ENCODE measurements at regions not wholly inside any gene's neighbourhood (a gene's known extent, or its start where the extent isn't known, plus 50 kb on each side); places are given as distances from the start of the nearest gene placed in this dataset.
"Not testable (repeated sequence)": the region's sequence is repeated elsewhere in the genome, so short reads cannot be mapped to it uniquely, and the experiment has no call there.

DNA sequence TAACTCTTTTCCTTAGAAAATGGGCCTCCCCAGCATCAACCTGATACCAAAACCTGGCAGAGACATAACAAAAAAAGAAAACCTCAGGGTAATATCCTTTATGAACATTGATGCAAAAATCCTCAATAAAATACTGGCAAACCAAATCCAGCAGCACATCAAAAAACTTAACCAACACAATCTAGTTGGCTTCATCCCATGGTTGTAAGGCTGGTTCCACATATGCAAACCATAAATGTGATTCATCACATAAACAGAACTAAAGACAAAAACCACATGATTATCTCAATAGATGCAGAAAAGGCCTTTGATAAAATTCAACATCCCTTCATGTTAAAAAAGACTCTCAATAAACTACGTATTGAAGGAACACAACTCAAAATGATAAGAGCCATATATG, 68.5 kb downstream of the SNTN start:
- CTCF ChIA-PET (ENCODE audit: low intra/inter-chr PET ratio, low total read pairs); H3K9me3 ChIP-seq (ENCODE audit: low read length); BruUV-seq (replicated peaks); ATAC-seq; H2AFZ ChIP-seq (ENCODE audit: low read length); H3K27me3 ChIP-seq (ENCODE audit: control insufficient read depth in 1 of 2, insufficient read depth in 2 of 2, low read length in 2 of 2); DNase-seq (ENCODE audit: low spot score); H3K79me2 ChIP-seq (ENCODE audit: insufficient read depth, low read length); H3K4me3 ChIP-seq (replicated peaks in 1 of 3; ENCODE audit: insufficient read depth in 1 of 3, low read depth in 2 of 3, low read length in 3 of 3); H3K4me1 ChIP-seq (ENCODE audit: insufficient read depth, low read length); intact Hi-C loops (cut with micrococcal nuclease; ENCODE audit: unreplicated experiment); H3K36me3 ChIP-seq (replicated peaks in 1 of 2; ENCODE audit: control insufficient read depth in 1 of 2, insufficient read depth in 2 of 2, low read length in 2 of 2); H3K27ac ChIP-seq (ENCODE audit: extremely low read length, insufficient read depth, low read length); H4K20me1 ChIP-seq (ENCODE audit: insufficient read depth, low read length); POLR2A ChIA-PET; in situ Hi-C loops (cut with HindIII; ENCODE audit: extremely low pct_ligation_motif_present, low pct_unique_long_range_greater_than_20kb); H3K9ac ChIP-seq (ENCODE audit: insufficient read depth, low read depth, low read length); H3K4me2 ChIP-seq (ENCODE audit: low read depth, low read length); FAIRE-seq: not testable (repeated sequence)
- 0% methylated on average over 1 of the region's 1 CpG for WGBS (ENCODE audit: low lambda C conversion rate)

DNA sequence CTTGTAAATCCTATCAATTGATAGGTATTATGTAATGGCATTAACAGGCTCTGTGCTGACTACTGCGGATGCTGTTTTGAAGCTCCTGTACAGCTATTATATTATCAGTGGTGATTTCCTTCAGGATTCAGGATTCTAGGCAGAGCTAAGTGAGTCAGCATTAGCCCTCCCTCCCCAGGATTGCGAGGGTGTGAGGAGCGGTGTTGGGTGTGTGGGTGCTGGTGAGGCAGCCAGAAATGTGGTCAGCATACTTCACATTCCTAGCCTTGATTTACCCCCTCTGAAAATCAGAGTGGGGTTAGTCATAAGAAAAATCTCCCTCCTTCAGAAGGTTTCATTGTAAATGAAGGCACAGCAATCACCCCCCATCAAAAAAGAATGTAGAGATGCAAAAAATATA, 72.5 kb downstream of the SNTN start:
- POLR2A ChIA-PET = no interaction called here

GRCh38 chr3:63726656-63727055, 74.2 kb downstream of the SNTN start:
- ChIA-PET POLR2A (no interaction called here), CTCF (ENCODE audit: low intra/inter-chr PET ratio, low total read pairs) (no interaction called here)
- H2AFZ ChIP-seq (ENCODE audit: low read length) = no peak overlapping the region
- H3K9me3 ChIP-seq (ENCODE audit: low read length) = no peaks in the 10 kb centered on the region
- BruUV-seq (replicated peaks) = no TSS peak
- H3K4me1 ChIP-seq (ENCODE audit: insufficient read depth, low read length) = no peaks in the 10 kb centered on the region
- in situ Hi-C loops (cut with HindIII; ENCODE audit: extremely low pct_ligation_motif_present, low pct_unique_long_range_greater_than_20kb) (no loop called here), intact Hi-C loops (cut with micrococcal nuclease; ENCODE audit: unreplicated experiment) (no loop called here)
- no peak for DNase-seq (ENCODE audit: low spot score)
- no peak overlapping the region for H3K9ac ChIP-seq (ENCODE audit: insufficient read depth, low read depth, low read length)
- H3K4me3 ChIP-seq (replicated peaks in 1 of 3; ENCODE audit: insufficient read depth in 1 of 3, low read depth in 2 of 3, low read length in 3 of 3) = no peak overlapping the region
- FAIRE-seq = no peak
- no peak overlapping the region for H3K4me2 ChIP-seq (ENCODE audit: low read depth, low read length)
- H3K36me3 ChIP-seq (replicated peaks in 1 of 2; ENCODE audit: control insufficient read depth in 1 of 2, insufficient read depth in 2 of 2, low read length in 2 of 2) = no peaks in the 10 kb centered on the region
- H4K20me1 ChIP-seq (ENCODE audit: insufficient read depth, low read length) = no peaks in the 10 kb centered on the region
- H3K27me3 ChIP-seq (ENCODE audit: control insufficient read depth in 1 of 2, insufficient read depth in 2 of 2, low read length in 2 of 2) = no peaks in the 10 kb centered on the region
- H3K27ac ChIP-seq (ENCODE audit: extremely low read length, insufficient read depth, low read length) = no peak overlapping the region
- no peaks in the 10 kb centered on the region for H3K79me2 ChIP-seq (ENCODE audit: insufficient read depth, low read length)
- WGBS (ENCODE audit: low lambda C conversion rate) = 58% methylated on average over 4 of the region's 4 CpGs
- ATAC-seq = no peak
- TF ChIP-seq ZNF841 (CRISPR knock-in tag; IDR thresholded peaks at IDR 0.05; ENCODE audit: borderline replicate concordance) (no peak), EP300 (IDR thresholded peaks at IDR 0.05; ENCODE audit: low read depth in 2 of 2, low read length in 2 of 2) (no peak), EP300 (CRISPR knock-in tag; IDR thresholded peaks at IDR 0.05; ENCODE audit: borderline replicate concordance) (no peak), GFI1 (CRISPR knock-in tag; IDR thresholded peaks at IDR 0.05; ENCODE audit: borderline replicate concordance) (no peak), PAF1 (CRISPR knock-in tag; IDR thresholded peaks at IDR 0.05) (no peak), ZNF850 (CRISPR knock-in tag; conservative IDR thresholded peaks at IDR 0.05) (no peak)
- TF ChIP-seq, protein P1, sequence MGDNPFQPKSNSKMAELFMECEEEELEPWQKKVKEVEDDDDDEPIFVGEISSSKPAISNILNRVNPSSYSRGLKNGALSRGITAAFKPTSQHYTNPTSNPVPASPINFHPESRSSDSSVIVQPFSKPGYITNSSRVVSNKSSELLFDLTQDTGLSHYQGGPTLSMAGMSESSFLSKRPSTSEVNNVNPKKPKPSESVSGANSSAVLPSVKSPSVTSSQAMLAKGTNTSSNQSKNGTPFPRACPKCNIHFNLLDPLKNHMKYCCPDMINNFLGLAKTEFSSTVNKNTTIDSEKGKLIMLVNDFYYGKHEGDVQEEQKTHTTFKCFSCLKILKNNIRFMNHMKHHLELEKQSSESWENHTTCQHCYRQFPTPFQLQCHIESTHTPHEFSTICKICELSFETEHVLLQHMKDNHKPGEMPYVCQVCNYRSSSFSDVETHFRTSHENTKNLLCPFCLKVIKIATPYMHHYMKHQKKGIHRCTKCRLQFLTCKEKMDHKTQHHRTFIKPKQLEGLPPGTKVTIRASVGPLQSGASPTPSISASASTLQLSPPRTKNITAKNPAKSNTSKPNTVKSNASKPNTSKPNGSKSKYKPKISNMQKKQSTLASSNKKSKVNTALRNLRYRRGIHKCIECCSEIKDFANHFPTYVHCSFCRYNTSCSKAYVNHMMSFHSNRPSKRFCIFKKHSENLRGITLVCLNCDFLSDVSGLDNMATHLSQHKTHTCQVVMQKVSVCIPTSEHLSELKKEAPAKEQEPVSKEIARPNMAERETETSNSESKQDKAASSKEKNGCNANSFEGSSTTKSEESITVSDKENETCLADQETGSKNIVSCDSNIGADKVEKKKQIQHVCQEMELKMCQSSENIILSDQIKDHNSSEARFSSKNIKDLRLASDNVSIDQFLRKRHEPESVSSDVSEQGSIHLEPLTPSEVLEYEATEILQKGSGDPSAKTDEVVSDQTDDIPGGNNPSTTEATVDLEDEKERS (CRISPR knock-in tag; IDR thresholded peaks at IDR 0.05) = no peak
- TF ChIP-seq, protein P2, sequence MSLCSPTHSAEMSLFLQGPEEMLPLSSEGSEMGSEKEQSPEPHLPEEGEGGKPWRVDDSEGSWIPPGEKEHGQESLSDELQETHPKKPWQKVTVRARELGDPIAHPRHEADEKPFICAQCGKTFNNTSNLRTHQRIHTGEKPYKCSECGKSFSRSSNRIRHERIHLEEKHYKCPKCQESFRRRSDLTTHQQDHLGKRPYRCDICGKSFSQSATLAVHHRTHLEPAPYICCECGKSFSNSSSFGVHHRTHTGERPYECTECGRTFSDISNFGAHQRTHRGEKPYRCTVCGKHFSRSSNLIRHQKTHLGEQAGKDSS (CRISPR knock-in tag; IDR thresholded peaks at IDR 0.05; ENCODE audit: borderline replicate concordance, low read depth) = no peak

More for the DNA sequence above, 72.5 kb downstream of the SNTN start:
- H3K4me1 ChIP-seq (ENCODE audit: insufficient read depth, low read length) = no peaks in the 10 kb centered on the region
- H3K4me2 ChIP-seq (ENCODE audit: low read depth, low read length) = no peak overlapping the region
- CTCF ChIA-PET (ENCODE audit: low intra/inter-chr PET ratio, low total read pairs) = no interaction called here
- H3K27me3 ChIP-seq (ENCODE audit: control insufficient read depth in 1 of 2, insufficient read depth in 2 of 2, low read length in 2 of 2) = no peaks in the 10 kb centered on the region
- ATAC-seq (no peak), FAIRE-seq (no peak), DNase-seq (ENCODE audit: low spot score) (no peak)
- in situ Hi-C loops (cut with HindIII; ENCODE audit: extremely low pct_ligation_motif_present, low pct_unique_long_range_greater_than_20kb) = no loop called here
- no peak overlapping the region for H3K4me3 ChIP-seq (replicated peaks in 1 of 3; ENCODE audit: insufficient read depth in 1 of 3, low read depth in 2 of 3, low read length in 3 of 3)
- no peaks in the 10 kb centered on the region for H3K9me3 ChIP-seq (ENCODE audit: low read length)
- BruUV-seq (replicated peaks) = no TSS peak
- 34% methylated on average over 3 of the region's 3 CpGs for WGBS (ENCODE audit: low lambda C conversion rate)
- intact Hi-C loops (cut with micrococcal nuclease; ENCODE audit: unreplicated experiment) = no loop called here
- H3K79me2 ChIP-seq (ENCODE audit: insufficient read depth, low read length) = no peaks in the 10 kb centered on the region
- H3K9ac ChIP-seq (ENCODE audit: insufficient read depth, low read depth, low read length) = no peak overlapping the region
- H2AFZ ChIP-seq (ENCODE audit: low read length) = no peak overlapping the region
- no peak overlapping the region for H3K27ac ChIP-seq (ENCODE audit: extremely low read length, insufficient read depth, low read length)
- no peaks in the 10 kb centered on the region for H3K36me3 ChIP-seq (replicated peaks in 1 of 2; ENCODE audit: control insufficient read depth in 1 of 2, insufficient read depth in 2 of 2, low read length in 2 of 2)
- TF ChIP-seq CBFB (CRISPR knock-in tag; IDR thresholded peaks at IDR 0.05) = no peak
- TF ChIP-seq ZNF451 (CRISPR knock-in tag; IDR thresholded peaks at IDR 0.05) = no peak
- TF ChIP-seq TAF15 (IDR thresholded peaks at IDR 0.05; ENCODE audit: low read depth, low read length, poor library complexity, severe bottlenecking) = no peak
- TF ChIP-seq SSRP1 (CRISPR knock-in tag; IDR thresholded peaks at IDR 0.05) = no peak
- H4K20me1 ChIP-seq (ENCODE audit: insufficient read depth, low read length) = no peaks in the 10 kb centered on the region

Data from HepG2 (cell line).